H1 (cell line): ENCODE measurements at regions not wholly inside any gene's neighbourhood (a gene's known extent, or its start where the extent isn't known, plus 50 kb on each side); places are given as distances from the start of the nearest gene placed in this dataset.

ENCODE experiments used
- CTCF ChIA-PET: fragments of 300-600 bp; sonication (Branson Sonifier 250); formaldehyde crosslinking; loops from one replicate; lab custom pipeline; 2021; ENCODE audit not compliant: partially characterized antibody; lab: Charles Lee
- POLR2A ChIA-PET: fragments of 300-600 bp; sonication (Branson Sonifier 250); formaldehyde crosslinking; loops from one replicate; lab custom pipeline; 2021; ENCODE audit warnings: inconsistent platforms; ENCODE audit not compliant: partially characterized antibody; lab: Charles Lee
- DNase-seq, 2 experiments: peaks; one replicate each; pipeline versions ENCODE4 v3.0.0 to v3.0.0-alpha.2; 2010 to 2022; ENCODE audit warnings: low spot score in 2 of 2, low read depth in 1 of 2, mixed read lengths in 1 of 2
- FAIRE-seq: peaks from 2 replicates; lab custom pipeline; 2011; peaks lifted over from hg19 to GRCh38; lab: Jason Lieb, UNC
- H2AFZ ChIP-seq: 2 replicates; pipeline ENCODE4 v1.8.1; 2012; ENCODE audit warnings: low read length, inconsistent platforms
- H2AK5ac ChIP-seq: 2 replicates; pipeline ENCODE4 v1.6.1; 2013; ENCODE audit warnings: low read depth, low read length
- H2BK120ac ChIP-seq: replicated peaks from 2 replicates; pipeline ENCODE3; 2013; ENCODE audit warnings: low read depth, low read length, inconsistent platforms
- H2BK12ac ChIP-seq: 2 replicates; pipeline ENCODE4 v1.6.1; 2013; ENCODE audit warnings: low read depth, low read length
- H2BK15ac ChIP-seq: 2 replicates; pipeline ENCODE4 v1.6.1; 2013; ENCODE audit warnings: low read length
- H2BK20ac ChIP-seq: 2 replicates; pipeline ENCODE4 v1.6.1; 2013; ENCODE audit warnings: low read length
- H2BK5ac ChIP-seq: 2 replicates; pipeline ENCODE4 v1.6.1; 2013; ENCODE audit warnings: low read depth, low read length
- H3K14ac ChIP-seq: 2 replicates; pipeline ENCODE4 v1.6.1; 2013; ENCODE audit warnings: inconsistent platforms; ENCODE audit not compliant: insufficient read length
- H3K18ac ChIP-seq: 2 replicates; pipeline ENCODE4 v1.6.1; 2013; ENCODE audit warnings: low read length; ENCODE audit errors: extremely low read depth
- H3K23ac ChIP-seq: 2 replicates; pipeline ENCODE4 v1.6.1; 2013; ENCODE audit warnings: inconsistent platforms; ENCODE audit not compliant: insufficient read length
- H3K23me2 ChIP-seq: 2 replicates; pipeline ENCODE4 v1.6.1; 2013; ENCODE audit warnings: low read depth, low read length
- H3K27ac ChIP-seq: 2 replicates; pipeline ENCODE4 v1.6.1; 2011; ENCODE audit warnings: low read depth, low read length, inconsistent platforms
- H3K27me3 ChIP-seq, 4 experiments: replicated peaks in 1 of 4; 1 replicate in 1 of 4; 2 replicates in 3 of 4; pipeline versions ENCODE4 v1.6.1 to v1.8.1; 2011 to 2013; ENCODE audit warnings: low read length in 3 of 4, mild to moderate bottlenecking in 3 of 4, inconsistent platforms in 2 of 4, mixed read lengths in 2 of 4, moderate library complexity in 1 of 4; ENCODE audit not compliant: control insufficient read depth in 3 of 4, insufficient read depth in 3 of 4; ENCODE audit errors: extremely low read depth in 1 of 4
- H3K36me3 ChIP-seq, 4 experiments: 2 replicates each; pipeline versions ENCODE4 v1.6.1 to v1.8.1; 2011 to 2013; ENCODE audit warnings: mild to moderate bottlenecking in 4 of 4, low read length in 3 of 4, moderate library complexity in 2 of 4, control low read depth in 1 of 4, inconsistent platforms in 1 of 4; ENCODE audit not compliant: insufficient read depth in 4 of 4, control insufficient read depth in 2 of 4
- H3K4ac ChIP-seq: replicated peaks from 2 replicates; pipeline ENCODE3; 2013; ENCODE audit warnings: low read length, low read depth, mixed read lengths, inconsistent platforms; ENCODE audit not compliant: insufficient read length
- H3K4me1 ChIP-seq, 4 experiments: replicated peaks in 1 of 4; 1 replicate in 1 of 4; 2 replicates in 3 of 4; pipeline versions ENCODE4 v1.6.1 to v1.8.1; 2011 to 2013; ENCODE audit warnings: low read length in 3 of 4, inconsistent platforms in 2 of 4, mixed read lengths in 1 of 4; ENCODE audit not compliant: insufficient read depth in 4 of 4, control insufficient read depth in 3 of 4
- H3K4me2 ChIP-seq, 2 experiments: 2 replicates each; pipeline versions ENCODE4 v1.6.1 to v1.8.1; 2011 to 2013; ENCODE audit warnings: low read depth in 2 of 2, low read length in 2 of 2, control low read depth in 1 of 2, inconsistent platforms in 1 of 2, mild to moderate bottlenecking in 1 of 2; ENCODE audit not compliant: insufficient read depth in 1 of 2
- H3K4me3 ChIP-seq, 4 experiments: fragments of 200-600, 300-600 bp in 1 of 4; sonication (generic), shearing (Covaris generic), sonication (Bioruptor Twin) in 1 of 4; 2 replicates each; pipeline versions ENCODE4 v1.5.1 to v1.8.1; 2011 to 2016; ENCODE audit warnings: low read length in 4 of 4, low read depth in 3 of 4, control low read depth in 2 of 4, inconsistent platforms in 2 of 4, mild to moderate bottlenecking in 2 of 4, mixed read lengths in 1 of 4, moderate library complexity in 1 of 4; ENCODE audit not compliant: insufficient read depth in 2 of 4; ENCODE audit errors: extremely low read depth in 1 of 4
- H3K56ac ChIP-seq: replicated peaks from 2 replicates; pipeline ENCODE3; 2013; ENCODE audit warnings: low read depth, mild to moderate bottlenecking, mixed read lengths, low read length, inconsistent platforms; ENCODE audit not compliant: insufficient read length
- H3K79me1 ChIP-seq: 2 replicates; pipeline ENCODE4 v1.6.1; 2013; ENCODE audit warnings: low read depth, low read length, control low read depth
- H3K79me2 ChIP-seq, 2 experiments: 2 replicates each; pipeline versions ENCODE4 v1.6.1 to v1.8.1; 2012 to 2013; ENCODE audit warnings: low read length in 2 of 2, mild to moderate bottlenecking in 2 of 2, inconsistent platforms in 1 of 2; ENCODE audit not compliant: insufficient read depth in 2 of 2, control insufficient read depth in 1 of 2
- H3K9ac ChIP-seq, 4 experiments: replicated peaks in 1 of 4; 1 replicate in 1 of 4; 2 replicates in 3 of 4; pipeline versions ENCODE4 v1.6.1 to v1.8.1; 2011 to 2013; ENCODE audit warnings: low read depth in 3 of 4, low read length in 3 of 4, control low read depth in 2 of 4, mild to moderate bottlenecking in 2 of 4, moderate library complexity in 2 of 4, inconsistent platforms in 1 of 4; ENCODE audit errors: extremely low read depth in 1 of 4
- H3K9me3 ChIP-seq, 2 experiments: 2 replicates each; pipeline versions ENCODE4 v1.6.1 to v1.8.1; 2012 to 2013; ENCODE audit warnings: mild to moderate bottlenecking in 2 of 2, moderate library complexity in 2 of 2, control low read depth in 1 of 2, inconsistent platforms in 1 of 2, low read depth in 1 of 2, low read length in 1 of 2, mixed read lengths in 1 of 2; ENCODE audit not compliant: insufficient read depth in 2 of 2
- H4K20me1 ChIP-seq, 2 experiments: replicated peaks in 1 of 2; 2 replicates each; pipeline versions ENCODE3 to v1.8.1; 2011 to 2013; ENCODE audit warnings: inconsistent platforms in 2 of 2, low read length in 2 of 2, mild to moderate bottlenecking in 1 of 2; ENCODE audit not compliant: insufficient read depth in 2 of 2, control insufficient read depth in 1 of 2
- H4K5ac ChIP-seq: 2 replicates; pipeline ENCODE4 v1.6.1; 2013; ENCODE audit warnings: low read length, low read depth, mixed read lengths, inconsistent platforms; ENCODE audit not compliant: insufficient read length
- H4K8ac ChIP-seq: 2 replicates; pipeline ENCODE4 v1.8.0; 2013; ENCODE audit warnings: mild to moderate bottlenecking, moderate library complexity, low read length, inconsistent platforms; ENCODE audit not compliant: insufficient read depth; ENCODE audit errors: extremely low read depth
- H4K91ac ChIP-seq: replicated peaks from 2 replicates; pipeline ENCODE3; 2013; ENCODE audit warnings: low read length, mixed read lengths, inconsistent platforms; ENCODE audit not compliant: insufficient read length
- BACH1 ChIP-seq: IDR thresholded peaks from 2 replicates; pipeline ENCODE4 v1.6.1; 2012; ENCODE audit warnings: low read length, improper control_type of control experiment
- CBX5 ChIP-seq: fragments of 300-800, 300-1000 bp; sonication (generic); IDR thresholded peaks from 2 replicates; pipeline ENCODE4 v1.7.1; 2016; ENCODE audit warnings: antibody characterized with exemption, low read length, low read depth
- CHD2 ChIP-seq: IDR thresholded peaks from 2 replicates; pipeline ENCODE4 v1.6.1; 2012; ENCODE audit warnings: low read length, improper control_type of control experiment
- NANOG ChIP-seq: IDR thresholded peaks from 2 replicates; pipeline ENCODE4 v1.6.1; 2011; ENCODE audit warnings: low read length, low read depth, mild to moderate bottlenecking, inconsistent platforms; ENCODE audit not compliant: insufficient read depth, poor library complexity, severe bottlenecking
- PHF8 ChIP-seq: fragments of 200-600 bp; sonication (generic); conservative IDR thresholded peaks from 2 replicates; pipeline ENCODE4 v1.7.1; 2012; ENCODE audit warnings: low read depth, mild to moderate bottlenecking, inconsistent platforms, low read length, moderate library complexity
- RXRA ChIP-seq: IDR thresholded peaks from 2 replicates; pipeline ENCODE4 v1.6.1; 2011; ENCODE audit warnings: low read depth, mild to moderate bottlenecking, low read length, moderate library complexity; ENCODE audit not compliant: insufficient read depth
- SP4 ChIP-seq: IDR thresholded peaks from 2 replicates; pipeline ENCODE4 v1.6.1; 2012; ENCODE audit warnings: low read length, inconsistent platforms
- TBP ChIP-seq: IDR thresholded peaks from 2 replicates; pipeline ENCODE4 v1.6.1; 2011; ENCODE audit warnings: low read depth, low read length, improper control_type of control experiment
- YY1 ChIP-seq: IDR thresholded peaks from 2 replicates; pipeline ENCODE4 v1.6.1; 2011; ENCODE audit warnings: low read depth, mild to moderate bottlenecking, low read length
- ZNF274 ChIP-seq: IDR thresholded peaks from 2 replicates; pipeline ENCODE4 v1.7.0; 2012; ENCODE audit warnings: low read length, borderline replicate concordance; ENCODE audit errors: extremely low read depth
- WGBS, 2 experiments: shearing (Covaris generic) in 1 of 2; methylation state at CpG; one replicate each; pipeline versions ENCODE4 v1.1.6 to v1.1.7; 2013 to 2015; ENCODE audit warnings: low lambda C conversion rate in 2 of 2, mixed read lengths in 2 of 2, inconsistent platforms in 1 of 2, low coverage in 1 of 2, missing lambda C conversion rate in 1 of 2; ENCODE audit not compliant: insufficient replicate concordance in 2 of 2, insufficient coverage in 1 of 2, insufficient read length in 1 of 2; ENCODE audit errors: extremely low coverage in 1 of 2, missing lambda C conversion rate in 1 of 2; 5-methylcytosine and 5-hydroxymethylcytosine counted together
- TF ChIP-seq, protein P1 (sequence below): IDR thresholded peaks from 2 replicates; pipeline ENCODE4 v1.6.1; 2012; ENCODE audit warnings: low read length, inconsistent platforms

DNA sequence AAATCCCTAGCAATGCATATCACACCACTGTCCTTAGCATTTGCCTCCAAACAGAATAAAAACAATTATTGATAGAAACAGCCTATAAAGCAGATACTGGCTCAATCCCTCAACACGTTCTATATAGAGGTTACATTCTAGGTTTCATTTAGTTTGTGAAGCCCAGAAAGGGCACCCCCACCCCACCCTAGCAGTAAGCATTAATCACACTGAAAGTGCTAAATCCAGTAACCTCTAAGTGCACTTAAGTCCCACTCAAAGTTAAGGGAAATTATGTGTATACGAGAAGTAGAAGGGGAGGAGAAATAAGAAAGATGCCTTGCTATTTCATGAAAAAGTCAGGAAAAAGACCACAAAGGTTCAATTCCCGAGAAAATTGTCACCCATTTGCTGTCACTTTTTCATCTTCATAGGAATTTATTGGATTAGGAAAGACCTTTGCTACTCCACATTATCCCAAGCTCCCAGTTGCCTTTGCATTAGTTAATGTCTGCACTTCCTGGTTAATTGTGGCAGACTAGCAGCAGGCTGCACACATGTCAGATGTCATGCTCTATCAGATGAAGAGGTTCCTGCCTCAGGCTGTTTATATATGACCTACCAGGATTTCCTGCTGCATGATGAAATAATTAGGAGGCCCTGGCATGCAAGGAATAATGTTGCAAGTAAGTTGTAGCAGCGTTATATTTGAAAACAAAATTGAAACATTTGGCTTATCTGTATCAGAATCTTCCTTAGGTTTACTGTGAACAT is 54.5 kb upstream of the LHX8 start:
- Histone ChIP-seq H4K5ac (no peak overlapping the region), H2BK5ac (no peak overlapping the region), H3K14ac (no peak overlapping the region), H3K23me2 (no peaks in the 10 kb centered on the region; the same call in 1 of the 2 replicates), H3K4ac (no peak overlapping the region), H2BK20ac (peak overlapping the region; percentile 87), H4K20me1 (no peaks in the 10 kb centered on the region), H3K27ac (no peak overlapping the region), H3K79me1 (no peaks in the 10 kb centered on the region), H3K56ac (no peak overlapping the region), H3K4me2 (no peak overlapping the region), H2BK12ac (no peak overlapping the region; the same call in 1 of the 2 replicates), H3K18ac (no peak overlapping the region), H3K23ac (no peak overlapping the region), H3K9ac (peak overlapping the region in 1 of 4 experiments; percentile 34; a peak in 1 of 7 replicates), H3K79me2 (no peaks in the 10 kb centered on the region), H4K91ac (no peak overlapping the region), H2AK5ac (no peak overlapping the region), H3K4me1 (peaks cover 5 to 31% (median 14%) of the 10 kb centered on the region in 4 experiments; a peak in 5 of 7 replicates), H3K36me3 (no peaks in the 10 kb centered on the region), H2AFZ (no peak overlapping the region), H4K8ac (no peak overlapping the region), H2BK120ac (no peak overlapping the region), H2BK15ac (0 out of 2 replicates have a peak overlapping the region, but pooled peaks have one; percentile 83), H3K9me3 (no peaks in the 10 kb centered on the region), H3K27me3 (peaks cover 0 to 1% (median 0%) of the 10 kb centered on the region in 4 experiments; a peak in 3 of 7 replicates), H3K4me3 (no peak overlapping the region)
- ChIA-PET CTCF (interaction anchor here (1.1 to 1.3 kb wide), 3 partner anchors 12 to 123 kb away, joined by 3 to 4 read pairs (median 3); no protein-coding TSS in a partner anchor), POLR2A (interaction anchor here (0.6 to 0.7 kb wide), 2 partner anchors 21 to 56 kb away, joined by 3 to 4 read pairs; no protein-coding TSS in a partner anchor)
- FAIRE-seq (peak; percentile 28), DNase-seq (no peak)
- WGBS, 2 experiments: 63% methylated on average over 4 of the region's 4 CpGs; no CpG with 5 or more reads in 1 of the 2 experiments
- no peak for TF ChIP-seq TBP
- TF ChIP-seq, protein P1, sequence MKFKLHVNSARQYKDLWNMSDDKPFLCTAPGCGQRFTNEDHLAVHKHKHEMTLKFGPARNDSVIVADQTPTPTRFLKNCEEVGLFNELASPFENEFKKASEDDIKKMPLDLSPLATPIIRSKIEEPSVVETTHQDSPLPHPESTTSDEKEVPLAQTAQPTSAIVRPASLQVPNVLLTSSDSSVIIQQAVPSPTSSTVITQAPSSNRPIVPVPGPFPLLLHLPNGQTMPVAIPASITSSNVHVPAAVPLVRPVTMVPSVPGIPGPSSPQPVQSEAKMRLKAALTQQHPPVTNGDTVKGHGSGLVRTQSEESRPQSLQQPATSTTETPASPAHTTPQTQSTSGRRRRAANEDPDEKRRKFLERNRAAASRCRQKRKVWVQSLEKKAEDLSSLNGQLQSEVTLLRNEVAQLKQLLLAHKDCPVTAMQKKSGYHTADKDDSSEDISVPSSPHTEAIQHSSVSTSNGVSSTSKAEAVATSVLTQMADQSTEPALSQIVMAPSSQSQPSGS: no peak
- TF ChIP-seq SP4: no peak
- no peak for TF ChIP-seq NANOG
- TF ChIP-seq BACH1: no peak
- TF ChIP-seq RXRA: no peak
- TF ChIP-seq YY1: no peak
- TF ChIP-seq CHD2: no peak
- TF ChIP-seq CBX5: no peak
- no peak for TF ChIP-seq PHF8
- no peak for TF ChIP-seq ZNF274
